A673 (cell line): ENCODE measurements at regions not wholly inside any gene's neighbourhood (a gene's known extent, or its start where the extent isn't known, plus 50 kb on each side); places are given as distances from the start of the nearest gene placed in this dataset.

Experiments used
- BruUV-seq: library from RNA; stranded (reverse); fragments of 400-500 nt; replicated peaks from 2 replicates; lab custom pipeline; 2021; lab: Mats Ljungman, UMichigan
- CTCF ChIA-PET: fragments of 300-600 bp; sonication (Branson Sonifier 250); formaldehyde crosslinking; loops from one replicate; lab custom pipeline; 2022; ENCODE audit warnings: antibody characterized with exemption; lab: Charles Lee
- POLR2A ChIA-PET: fragments of 300-600 bp; sonication (Branson Sonifier 250); formaldehyde crosslinking; loops from one replicate; lab custom pipeline; 2022; ENCODE audit warnings: antibody characterized with exemption; ENCODE audit not compliant: low non-redundant PET; lab: Charles Lee
- DNase-seq: peaks from one replicate; pipeline ENCODE4 v3.0.0-alpha.2; 2015; ENCODE audit warnings: low spot score
- H3K27ac ChIP-seq: fragments of 200-600 bp; sonication (generic); 2 replicates; pipeline ENCODE4 v1.5.1; 2016; ENCODE audit warnings: mixed run types, low read depth, mild to moderate bottlenecking, mixed read lengths, antibody characterized with exemption, low read length; ENCODE audit not compliant: poor library complexity, severe bottlenecking
- H3K27me3 ChIP-seq: fragments of 200-600 bp; sonication (generic); replicated peaks from 2 replicates; pipeline ENCODE4 v1.6.1; 2017; ENCODE audit warnings: mixed run types, low read depth, mild to moderate bottlenecking, mixed read lengths, antibody characterized with exemption, low read length; ENCODE audit not compliant: insufficient read depth, poor library complexity
- H3K36me3 ChIP-seq: fragments of 200-600 bp; sonication (generic); 2 replicates; pipeline ENCODE4 v1.6.1; 2016; ENCODE audit warnings: mixed run types, mild to moderate bottlenecking, mixed read lengths, antibody characterized with exemption, low read length; ENCODE audit not compliant: insufficient read depth, poor library complexity, severe bottlenecking
- H3K4me1 ChIP-seq: fragments of 200-600 bp; sonication (generic); 2 replicates; pipeline ENCODE4 v1.6.1; 2017; ENCODE audit warnings: mixed run types, mild to moderate bottlenecking, mixed read lengths, antibody characterized with exemption, low read length; ENCODE audit not compliant: insufficient read depth, poor library complexity, severe bottlenecking
- H3K4me3 ChIP-seq: fragments of 200-600 bp; sonication (generic); 2 replicates; pipeline ENCODE4 v1.5.1; 2016; ENCODE audit warnings: low read depth, mixed run types, mild to moderate bottlenecking, mixed read lengths, low read length; ENCODE audit not compliant: poor library complexity, severe bottlenecking
- H3K9me3 ChIP-seq: fragments of 200-600 bp; sonication (generic); 2 replicates; pipeline ENCODE4 v1.6.1; 2016; ENCODE audit warnings: mixed run types, low read depth, mild to moderate bottlenecking, mixed read lengths, antibody characterized with exemption, low read length; ENCODE audit not compliant: poor library complexity, severe bottlenecking
- EZH2 ChIP-seq: fragments of 200-600 bp; sonication (generic); IDR thresholded peaks from 2 replicates; pipeline ENCODE4 v1.6.1; 2017; ENCODE audit warnings: borderline replicate concordance, low read depth, mild to moderate bottlenecking, mixed read lengths, antibody characterized with exemption, low read length; ENCODE audit not compliant: poor library complexity, severe bottlenecking
- intact Hi-C: fragments of 100-400 bp; cut with micrococcal nuclease; formaldehyde crosslinking; loops from one replicate; pipeline ENCODE4 v1.10.0; 2022; ENCODE audit not compliant: unreplicated experiment
- TF ChIP-seq, protein P1 (sequence below): fragments of 300-800, 200-600 bp; sonication (generic); conservative IDR thresholded peaks from 2 replicates; pipeline ENCODE4 v1.5.1; 2017; ENCODE audit warnings: low read depth, mild to moderate bottlenecking, antibody characterized with exemption, low read length, moderate library complexity, mixed read lengths

DNA sequence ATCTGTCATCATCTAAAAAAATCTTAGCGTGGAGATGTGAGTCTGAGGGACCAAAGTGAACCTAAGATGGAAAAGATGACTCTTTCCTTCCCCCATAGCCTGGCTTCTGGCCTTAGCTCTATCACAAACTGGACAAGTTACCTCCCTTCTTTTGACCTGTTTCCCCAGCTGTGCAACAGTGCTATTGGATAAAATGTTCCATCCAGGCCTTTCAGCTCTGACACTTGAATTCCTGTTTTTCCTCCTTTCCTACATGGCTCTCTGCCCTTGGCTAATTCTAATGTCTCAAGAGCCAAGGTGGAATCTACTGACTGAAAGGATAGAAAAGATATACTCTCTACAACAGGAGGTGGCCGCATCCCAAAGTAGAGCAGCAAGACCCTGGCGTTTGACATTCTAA is 84.5 kb upstream of the ARHGEF9 start:
- ChIA-PET POLR2A (no interaction called here), CTCF (no interaction called here)
- BruUV-seq, result no TSS peak
- intact Hi-C loops, result no loop called here
- TF ChIP-seq, protein P1, sequence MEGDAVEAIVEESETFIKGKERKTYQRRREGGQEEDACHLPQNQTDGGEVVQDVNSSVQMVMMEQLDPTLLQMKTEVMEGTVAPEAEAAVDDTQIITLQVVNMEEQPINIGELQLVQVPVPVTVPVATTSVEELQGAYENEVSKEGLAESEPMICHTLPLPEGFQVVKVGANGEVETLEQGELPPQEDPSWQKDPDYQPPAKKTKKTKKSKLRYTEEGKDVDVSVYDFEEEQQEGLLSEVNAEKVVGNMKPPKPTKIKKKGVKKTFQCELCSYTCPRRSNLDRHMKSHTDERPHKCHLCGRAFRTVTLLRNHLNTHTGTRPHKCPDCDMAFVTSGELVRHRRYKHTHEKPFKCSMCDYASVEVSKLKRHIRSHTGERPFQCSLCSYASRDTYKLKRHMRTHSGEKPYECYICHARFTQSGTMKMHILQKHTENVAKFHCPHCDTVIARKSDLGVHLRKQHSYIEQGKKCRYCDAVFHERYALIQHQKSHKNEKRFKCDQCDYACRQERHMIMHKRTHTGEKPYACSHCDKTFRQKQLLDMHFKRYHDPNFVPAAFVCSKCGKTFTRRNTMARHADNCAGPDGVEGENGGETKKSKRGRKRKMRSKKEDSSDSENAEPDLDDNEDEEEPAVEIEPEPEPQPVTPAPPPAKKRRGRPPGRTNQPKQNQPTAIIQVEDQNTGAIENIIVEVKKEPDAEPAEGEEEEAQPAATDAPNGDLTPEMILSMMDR, result no peak
- TF ChIP-seq EZH2, result no peak
- Histone ChIP-seq H3K36me3 (no peaks in the 10 kb centered on the region), H3K27me3 (no peaks in the 10 kb centered on the region), H3K4me1 (no peaks in the 10 kb centered on the region), H3K9me3 (peaks cover 16% of the 10 kb centered on the region), H3K4me3 (no peak overlapping the region), H3K27ac (no peak overlapping the region)
- DNase-seq, result no peak

DNA sequence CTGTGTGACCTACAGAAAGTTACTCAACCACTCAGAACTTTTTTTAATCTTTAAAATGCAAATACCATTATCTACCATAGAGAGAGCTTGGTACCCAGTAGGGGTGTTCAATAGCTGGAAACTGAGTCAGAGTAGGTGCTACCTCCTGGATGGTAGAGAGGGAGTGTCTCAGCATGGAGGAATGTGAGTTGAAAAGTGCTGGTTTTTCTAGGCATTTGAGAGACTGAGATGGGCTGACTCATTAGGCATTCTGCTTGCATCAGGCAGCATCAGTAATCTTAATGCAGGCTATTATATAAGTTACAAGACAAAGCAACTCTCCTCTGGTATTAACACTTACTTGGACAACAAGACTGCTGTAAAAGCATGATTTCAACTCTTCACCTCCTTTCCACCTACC is 70.9 kb upstream of the ARHGEF9 start:
- TF ChIP-seq, protein P1, result no peak
- no peak for TF ChIP-seq EZH2
- intact Hi-C loops, result no loop called here
- BruUV-seq, result no TSS peak
- Histone ChIP-seq H3K36me3 (no peaks in the 10 kb centered on the region), H3K27ac (no peak overlapping the region), H3K9me3 (peaks cover 16% of the 10 kb centered on the region), H3K4me3 (no peak overlapping the region), H3K4me1 (no peaks in the 10 kb centered on the region), H3K27me3 (no peaks in the 10 kb centered on the region)
- no peak for DNase-seq
- CTCF ChIA-PET, result no interaction called here
- POLR2A ChIA-PET, result no interaction called here

DNA sequence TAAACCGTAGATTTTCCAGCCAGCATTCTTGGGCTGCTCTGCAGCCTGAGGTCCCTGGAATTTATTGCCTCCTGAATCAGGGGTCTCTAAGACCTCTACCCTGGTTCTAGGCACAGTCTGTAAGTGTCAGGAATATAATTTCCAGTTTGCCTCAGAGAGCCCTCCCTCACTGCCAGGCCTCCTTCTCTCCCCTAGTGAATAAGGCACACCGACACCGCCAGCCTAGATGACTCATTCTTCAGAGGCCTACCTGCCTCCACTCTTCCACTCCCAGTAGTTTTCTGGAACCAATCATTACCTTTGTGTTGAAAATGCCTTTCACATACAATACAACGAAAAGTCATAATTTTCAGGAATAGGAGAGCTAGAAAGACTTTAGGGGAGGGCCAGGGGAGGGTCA is 50.3 kb upstream of the ARHGEF9 start:
- Histone ChIP-seq H3K27me3 (no peaks in the 10 kb centered on the region), H3K36me3 (no peaks in the 10 kb centered on the region), H3K4me1 (no peaks in the 10 kb centered on the region), H3K9me3 (peaks cover 10% of the 10 kb centered on the region), H3K4me3 (no peak overlapping the region), H3K27ac (no peak overlapping the region)
- ChIA-PET POLR2A (no interaction called here), CTCF (no interaction called here)
- no TSS peak for BruUV-seq
- TF ChIP-seq EZH2, result no peak
- TF ChIP-seq, protein P1, result no peak
- intact Hi-C loops, result no loop called here
- DNase-seq, result no peak
